GM23248 (cell line): ENCODE measurements at regions not wholly inside any gene's neighbourhood (a gene's known extent, or its start where the extent isn't known, plus 50 kb on each side); places are given as distances from the start of the nearest gene placed in this dataset.

Experiments used
- DNase-seq: peaks from one replicate; pipeline ENCODE4 v3.0.0-alpha.2; 2015
- H2AFZ ChIP-seq: fragments of 200-600 bp; sonication (generic); 2 replicates; pipeline ENCODE4 v1.6.1; 2016; ENCODE audit warnings: antibody characterized with exemption
- H3F3A ChIP-seq: fragments of 200-600 bp; sonication (generic); 2 replicates; pipeline ENCODE4 v1.6.1; 2016; ENCODE audit warnings: mild to moderate bottlenecking, antibody characterized with exemption, mixed run types; ENCODE audit not compliant: insufficient read depth
- H3K27ac ChIP-seq: fragments of 200-600 bp; sonication (generic); 2 replicates; pipeline ENCODE4 v1.5.1; 2016; ENCODE audit warnings: mild to moderate bottlenecking
- H3K27me3 ChIP-seq: fragments of 200-600 bp; sonication (generic); replicated peaks from 2 replicates; pipeline ENCODE4 v1.6.1; 2016; ENCODE audit warnings: mild to moderate bottlenecking; ENCODE audit not compliant: insufficient read depth
- H3K36me3 ChIP-seq: fragments of 200-600 bp; sonication (generic); 2 replicates; pipeline ENCODE4 v1.6.1; 2016; ENCODE audit warnings: low read depth, mild to moderate bottlenecking
- H3K4me1 ChIP-seq: fragments of 200-600 bp; sonication (generic); 2 replicates; pipeline ENCODE4 v1.6.1; 2016; ENCODE audit warnings: mild to moderate bottlenecking; ENCODE audit not compliant: insufficient read depth
- H3K4me2 ChIP-seq: fragments of 200-600 bp; sonication (generic); one replicate; pipeline ENCODE4 v1.6.1; 2016; ENCODE audit warnings: mild to moderate bottlenecking; ENCODE audit not compliant: unreplicated experiment
- H3K4me3 ChIP-seq: fragments of 200-600 bp; sonication (generic); 2 replicates; pipeline ENCODE4 v1.5.1; 2016; ENCODE audit warnings: mild to moderate bottlenecking
- H3K79me2 ChIP-seq: fragments of 200-600 bp; sonication (generic); 2 replicates; pipeline ENCODE4 v1.6.1; 2016; ENCODE audit warnings: mild to moderate bottlenecking; ENCODE audit not compliant: insufficient read depth
- H3K9ac ChIP-seq: fragments of 200-600 bp; sonication (generic); 2 replicates; pipeline ENCODE4 v1.6.1; 2016; ENCODE audit warnings: mild to moderate bottlenecking
- H3K9me2 ChIP-seq: fragments of 200-600 bp; sonication (generic); 2 replicates; pipeline ENCODE4 v1.6.1; 2016; ENCODE audit warnings: mixed run types, mild to moderate bottlenecking, moderate library complexity; ENCODE audit not compliant: insufficient read depth
- H3K9me3 ChIP-seq: fragments of 200-600 bp; sonication (generic); one replicate; pipeline ENCODE4 v1.6.1; 2017; ENCODE audit warnings: low read depth
- H4K20me1 ChIP-seq: fragments of 200-600 bp; sonication (generic); 2 replicates; pipeline ENCODE4 v1.6.0; 2016; ENCODE audit not compliant: insufficient read depth
- EZH2 ChIP-seq: fragments of 200-600 bp; sonication (generic); IDR thresholded peaks from 2 replicates; pipeline ENCODE4 v1.6.1; 2018; ENCODE audit warnings: antibody characterized with exemption, mild to moderate bottlenecking; ENCODE audit not compliant: insufficient read depth, poor library complexity, severe bottlenecking
- EZH2phosphoT487 ChIP-seq: fragments of 200-600 bp; sonication (generic); IDR thresholded peaks from 2 replicates; pipeline ENCODE4 v1.6.1; 2018; ENCODE audit warnings: antibody characterized with exemption, moderate library complexity, mild to moderate bottlenecking, low read depth; ENCODE audit not compliant: insufficient read depth
- WGBS, 2 experiments: methylation state at CpG; one replicate each; pipeline ENCODE4 v1.1.6; 2015 to 2017; ENCODE audit warnings: low lambda C conversion rate in 2 of 2, low coverage in 1 of 2; ENCODE audit errors: missing lambda C conversion rate in 2 of 2; 5-methylcytosine and 5-hydroxymethylcytosine counted together
- in situ Hi-C: fragments of 300-500 bp; cut with MboI; formaldehyde crosslinking; loops from 2 replicates; pipeline ENCODE4 v1.15.0; 2020

- H2AFZ ChIP-seq, result no peak overlapping the region
- no peaks in the 10 kb centered on the region for H3K27me3 ChIP-seq
- no peaks in the 10 kb centered on the region for H3F3A ChIP-seq
- no peak overlapping the region for H3K9ac ChIP-seq
- no peaks in the 10 kb centered on the region for H3K79me2 ChIP-seq
- H3K36me3 ChIP-seq, result no peaks in the 10 kb centered on the region
- TF ChIP-seq EZH2phosphoT487 (no peak), EZH2 (no peak)
- in situ Hi-C loops, result no loop called here
- H3K27ac ChIP-seq, result no peak overlapping the region
- no peak overlapping the region for H3K4me3 ChIP-seq
- no peaks in the 10 kb centered on the region for H3K9me3 ChIP-seq
- DNase-seq, result peak; percentile 42
- 29 to 36% methylated on average over 2 of the region's 2 CpGs for WGBS, 2 experiments
- no peaks in the 10 kb centered on the region for H3K9me2 ChIP-seq
- H4K20me1 ChIP-seq, result no peaks in the 10 kb centered on the region
- H3K4me2 ChIP-seq, result no peak overlapping the region
- H3K4me1 ChIP-seq, result no peaks in the 10 kb centered on the region
Measured at GRCh38 chrX:149259241-149259640, 245.9 kb downstream of the IDS start.

- H3K4me2 ChIP-seq, result no peak overlapping the region
- WGBS, 2 experiments, result 0 to 50% methylated on average over 1 of the region's 1 CpG
- H3K9me2 ChIP-seq, result no peaks in the 10 kb centered on the region
- no peak overlapping the region for H3K9ac ChIP-seq
- H4K20me1 ChIP-seq, result no peaks in the 10 kb centered on the region
- H3F3A ChIP-seq, result no peaks in the 10 kb centered on the region
- H3K36me3 ChIP-seq, result no peaks in the 10 kb centered on the region
- no peak overlapping the region for H3K4me3 ChIP-seq
- TF ChIP-seq EZH2 (no peak), EZH2phosphoT487 (no peak)
- H3K27me3 ChIP-seq, result no peaks in the 10 kb centered on the region
- no peak overlapping the region for H2AFZ ChIP-seq
- no peaks in the 10 kb centered on the region for H3K79me2 ChIP-seq
- H3K4me1 ChIP-seq, result no peaks in the 10 kb centered on the region
- in situ Hi-C loops, result no loop called here
- no peak for DNase-seq
- H3K27ac ChIP-seq, result no peak overlapping the region
- H3K9me3 ChIP-seq, result no peaks in the 10 kb centered on the region
Measured at GRCh38 chrX:149255860-149256259, 249.2 kb downstream of the IDS start.

GRCh38 chrX:149248073-149248625 is 257.0 kb downstream of the IDS start:
- Histone ChIP-seq H3K27ac (no peak overlapping the region), H3F3A (no peaks in the 10 kb centered on the region), H3K9ac (no peak overlapping the region), H3K4me3 (no peak overlapping the region), H4K20me1 (no peaks in the 10 kb centered on the region), H3K79me2 (no peaks in the 10 kb centered on the region), H3K9me3 (no peaks in the 10 kb centered on the region), H2AFZ (no peak overlapping the region), H3K36me3 (no peaks in the 10 kb centered on the region), H3K4me1 (no peaks in the 10 kb centered on the region), H3K9me2 (no peaks in the 10 kb centered on the region), H3K27me3 (no peaks in the 10 kb centered on the region), H3K4me2 (no peak overlapping the region)
- TF ChIP-seq EZH2phosphoT487 (no peak), EZH2 (no peak)
- 4 to 6% methylated on average over 3 of the region's 3 CpGs for WGBS, 2 experiments
- in situ Hi-C loops, result no loop called here
- no peak for DNase-seq

GRCh38 chrX:149230689-149231088 is 274.4 kb downstream of the IDS start:
- Histone ChIP-seq H3K4me2 (no peak overlapping the region), H3K79me2 (no peaks in the 10 kb centered on the region), H3K27me3 (no peaks in the 10 kb centered on the region), H3K9me2 (no peaks in the 10 kb centered on the region), H4K20me1 (no peaks in the 10 kb centered on the region), H3K9ac (no peak overlapping the region), H3K9me3 (no peaks in the 10 kb centered on the region), H3F3A (no peaks in the 10 kb centered on the region), H2AFZ (no peak overlapping the region), H3K27ac (no peak overlapping the region), H3K36me3 (no peaks in the 10 kb centered on the region), H3K4me3 (no peak overlapping the region), H3K4me1 (no peaks in the 10 kb centered on the region)
- TF ChIP-seq EZH2phosphoT487, result no peak
- TF ChIP-seq EZH2, result no peak
- in situ Hi-C loops, result no loop called here
- DNase-seq, result no peak
- WGBS, 2 experiments, result 17 to 29% methylated on average over 2 of the region's 2 CpGs

- Histone ChIP-seq H3K9me3 (no peaks in the 10 kb centered on the region), H3K27ac (no peak overlapping the region), H3K27me3 (no peaks in the 10 kb centered on the region), H3K79me2 (no peaks in the 10 kb centered on the region), H3K4me3 (no peak overlapping the region), H3K9ac (no peak overlapping the region), H3K36me3 (no peaks in the 10 kb centered on the region), H4K20me1 (no peaks in the 10 kb centered on the region), H3K4me1 (no peaks in the 10 kb centered on the region), H3K9me2 (no peaks in the 10 kb centered on the region), H3K4me2 (no peak overlapping the region), H2AFZ (no peak overlapping the region), H3F3A (no peaks in the 10 kb centered on the region)
- in situ Hi-C loops, result no loop called here
- 7 to 13% methylated on average over 2 of the region's 2 CpGs for WGBS, 2 experiments
- TF ChIP-seq EZH2, result no peak
- no peak for TF ChIP-seq EZH2phosphoT487
- no peak for DNase-seq
Measured at GRCh38 chrX:149223854-149224253, 281.3 kb downstream of the IDS start.
